T1000 (cell line): ENCODE measurements at regions not wholly inside any gene's neighbourhood (a gene's known extent, or its start where the extent isn't known, plus 50 kb on each side); places are given as distances from the start of the nearest gene placed in this dataset.
"Not testable (repeated sequence)": the region's sequence is repeated elsewhere in the genome, so short reads cannot be mapped to it uniquely, and the experiment has no call there.

ENCODE experiments used
- DNase-seq: peaks from one replicate; lab custom pipeline; 2025; ENCODE audit warnings: mixed read lengths; lab: John Stamatoyannopoulos, UW

GRCh38 chr6:9173229-9173628, 737.9 kb upstream of the SLC35B3 start:
- DNase-seq, result no peak

- no peak for DNase-seq
Observed at GRCh38 chr6:9172096-9172495, 736.8 kb upstream of the SLC35B3 start.

- no peak for DNase-seq
Observed at GRCh38 chr6:9168669-9169068, 733.3 kb upstream of the SLC35B3 start.

GRCh38 chr6:9161731-9162130, 726.4 kb upstream of the SLC35B3 start:
- DNase-seq, result no peak

GRCh38 chr6:9159051-9159450, 723.7 kb upstream of the SLC35B3 start:
- DNase-seq, result no peak

- DNase-seq, result no peak
Observed at GRCh38 chr6:9155836-9156235, 720.5 kb upstream of the SLC35B3 start.

GRCh38 chr6:9143140-9143539, 707.8 kb upstream of the SLC35B3 start:
- no peak for DNase-seq

- no peak for DNase-seq
Observed at GRCh38 chr6:9140951-9141460, 705.7 kb upstream of the SLC35B3 start.

- no peak for DNase-seq
Observed at GRCh38 chr6:9140172-9140571, 704.8 kb upstream of the SLC35B3 start.

GRCh38 chr6:9139746-9140145, 704.4 kb upstream of the SLC35B3 start:
- peak; percentile 55 for DNase-seq

- no peak for DNase-seq
Observed at GRCh38 chr6:9138936-9139335, 703.6 kb upstream of the SLC35B3 start.

GRCh38 chr6:9136141-9136822, 700.9 kb upstream of the SLC35B3 start:
- no peak for DNase-seq

- no peak for DNase-seq
Observed at GRCh38 chr6:9131616-9132015, 696.3 kb upstream of the SLC35B3 start.

- DNase-seq, result no peak
Observed at GRCh38 chr6:9131201-9131600, 695.9 kb upstream of the SLC35B3 start.

GRCh38 chr6:9128970-9129369, 693.6 kb upstream of the SLC35B3 start:
- no peak for DNase-seq

GRCh38 chr6:9126878-9127560, 691.7 kb upstream of the SLC35B3 start:
- DNase-seq, result peak; percentile 31

GRCh38 chr6:9126034-9126433, 690.7 kb upstream of the SLC35B3 start:
- DNase-seq, result not testable (repeated sequence)

GRCh38 chr6:9121549-9121948, 686.2 kb upstream of the SLC35B3 start:
- DNase-seq, result no peak

GRCh38 chr6:9116026-9116425, 680.7 kb upstream of the SLC35B3 start:
- no peak for DNase-seq

- DNase-seq, result no peak
Observed at GRCh38 chr6:9112544-9112943, 677.2 kb upstream of the SLC35B3 start.

- DNase-seq, result no peak
Observed at GRCh38 chr6:9103876-9104521, 668.7 kb upstream of the SLC35B3 start.

GRCh38 chr6:9101920-9102319, 666.6 kb upstream of the SLC35B3 start:
- no peak for DNase-seq
